HEK293 (cell line): ENCODE measurements at regions not wholly inside any gene's neighbourhood (a gene's known extent, or its start where the extent isn't known, plus 50 kb on each side); places are given as distances from the start of the nearest gene placed in this dataset.

Experiments used
- CTCF ChIA-PET: fragments of 350-600 bp; formaldehyde crosslinking; extraction: SDS; loops from one replicate; lab custom pipeline; 2021; ENCODE audit warnings: antibody characterized with exemption; lab: Yijun Ruan, JAX
- POLR2A ChIA-PET: fragments of 300-600 bp; formaldehyde crosslinking; extraction: SDS; loops from one replicate; lab custom pipeline; 2020; ENCODE audit warnings: antibody characterized with exemption, inconsistent platforms; lab: Yijun Ruan, JAX
- H3K27ac ChIP-seq: fragments of 200-500 bp; sonication (Bioruptor generic); 2 replicates; pipeline ENCODE4 v1.5.1; 2014; ENCODE audit warnings: low read depth, low read length, control low read depth, inconsistent platforms; ENCODE audit errors: extremely low read depth
- H3K36me3 ChIP-seq, 2 experiments: fragments of 200-500 bp in 1 of 2; sonication (Bioruptor generic) in 1 of 2; 1 replicate in 1 of 2; 2 replicates in 1 of 2; pipeline ENCODE4 v1.5.1; 2014 to 2017; ENCODE audit warnings: inconsistent platforms in 2 of 2, low read length in 2 of 2; ENCODE audit not compliant: control insufficient read depth in 2 of 2, insufficient read depth in 1 of 2
- H3K4me1 ChIP-seq: fragments of 200-500 bp; sonication (Bioruptor generic); 2 replicates; pipeline ENCODE4 v1.5.1; 2014; ENCODE audit warnings: mild to moderate bottlenecking, low read length, inconsistent platforms; ENCODE audit not compliant: control insufficient read depth, insufficient read depth
- H3K4me3 ChIP-seq: 2 replicates; pipeline ENCODE4 v1.5.1; 2011; ENCODE audit warnings: low read depth, mild to moderate bottlenecking, control low read depth, low read length, moderate library complexity
- H3K9me3 ChIP-seq: fragments of 200-500 bp; sonication (Bioruptor generic); 2 replicates; pipeline ENCODE4 v1.5.1; 2014; ENCODE audit warnings: low read depth, low read length, inconsistent platforms; ENCODE audit not compliant: control insufficient read depth, insufficient read depth
- AEBP2 ChIP-seq: fragments of 450-650 bp; formaldehyde crosslinking; IDR thresholded peaks from 2 replicates; pipeline ENCODE4 v1.5.1; 2016; ENCODE audit warnings: missing biosample characterization, missing genetic modification characterization, borderline replicate concordance
- EGR2 ChIP-seq: fragments of 450-650 bp; formaldehyde crosslinking; IDR thresholded peaks from 2 replicates; pipeline ENCODE4 v1.5.1; 2016; ENCODE audit warnings: low read depth, missing biosample characterization, missing genetic modification characterization
- GLI2 ChIP-seq: fragments of 450-650 bp; formaldehyde crosslinking; IDR thresholded peaks from 2 replicates; pipeline ENCODE4; 2017; ENCODE audit warnings: missing biosample characterization, missing genetic modification characterization, low read depth, borderline replicate concordance
- GLIS2 ChIP-seq: fragments of 450-650 bp; formaldehyde crosslinking; IDR thresholded peaks from 2 replicates; pipeline ENCODE4 v1.5.1; 2016; ENCODE audit warnings: missing biosample characterization, missing genetic modification characterization
- SCRT2 ChIP-seq: fragments of 450-650 bp; formaldehyde crosslinking; IDR thresholded peaks from 2 replicates; pipeline ENCODE4 v1.5.1; 2016; ENCODE audit warnings: missing biosample characterization, missing genetic modification characterization
- SP3 ChIP-seq: fragments of 450-650 bp; formaldehyde crosslinking; IDR thresholded peaks from 2 replicates; pipeline ENCODE4 v1.5.1; 2016; ENCODE audit warnings: missing biosample characterization, missing genetic modification characterization
- SP7 ChIP-seq: fragments of 450-650 bp; formaldehyde crosslinking; IDR thresholded peaks from 2 replicates; pipeline ENCODE4 v1.5.1; 2016; ENCODE audit warnings: missing biosample characterization, missing genetic modification characterization
- ZBTB11 ChIP-seq: fragments of 450-650 bp; formaldehyde crosslinking; conservative IDR thresholded peaks from 2 replicates; pipeline ENCODE4 v1.5.1; 2016; ENCODE audit warnings: low read depth, missing biosample characterization, missing genetic modification characterization
- ZBTB26 ChIP-seq: fragments of 450-650 bp; formaldehyde crosslinking; optimal IDR thresholded peaks from 2 replicates; pipeline ENCODE3; 2016; ENCODE audit warnings: missing biosample characterization, mild to moderate bottlenecking, missing genetic modification characterization
- ZBTB48 ChIP-seq: fragments of 450-650 bp; formaldehyde crosslinking; IDR thresholded peaks from 2 replicates; pipeline ENCODE4 v1.5.1; 2016; ENCODE audit warnings: missing biosample characterization, missing genetic modification characterization
- ZNF112 ChIP-seq: fragments of 450-650 bp; formaldehyde crosslinking; IDR thresholded peaks from 2 replicates; pipeline ENCODE4 v1.5.0; 2017; ENCODE audit warnings: missing biosample characterization, missing genetic modification characterization
- ZNF132 ChIP-seq: fragments of 450-650 bp; formaldehyde crosslinking; IDR thresholded peaks from 2 replicates; pipeline ENCODE4 v1.5.1; 2017; ENCODE audit warnings: missing biosample characterization, missing genetic modification characterization, borderline replicate concordance
- ZNF140 ChIP-seq: fragments of 450-650 bp; formaldehyde crosslinking; IDR thresholded peaks from 2 replicates; pipeline ENCODE4 v1.5.1; 2016; ENCODE audit warnings: missing biosample characterization, missing genetic modification characterization
- ZNF248 ChIP-seq: fragments of 450-650 bp; formaldehyde crosslinking; IDR thresholded peaks from 2 replicates; pipeline ENCODE4 v1.5.1; 2017; ENCODE audit warnings: missing biosample characterization, missing genetic modification characterization
- ZNF266 ChIP-seq: fragments of 450-650 bp; formaldehyde crosslinking; IDR thresholded peaks from 2 replicates; pipeline ENCODE4 v1.5.1; 2016; ENCODE audit warnings: missing biosample characterization, missing genetic modification characterization, low read depth
- ZNF362 ChIP-seq: fragments of 450-650 bp; formaldehyde crosslinking; IDR thresholded peaks from 2 replicates; pipeline ENCODE4 v1.5.1; 2016; ENCODE audit warnings: missing biosample characterization, missing genetic modification characterization
- ZNF391 ChIP-seq: fragments of 450-650 bp; formaldehyde crosslinking; IDR thresholded peaks from 2 replicates; pipeline ENCODE4 v1.5.1; 2016; ENCODE audit warnings: low read depth, missing biosample characterization, missing genetic modification characterization, borderline replicate concordance
- ZNF433 ChIP-seq: fragments of 450-650 bp; formaldehyde crosslinking; IDR thresholded peaks from 2 replicates; pipeline ENCODE4 v1.5.1; 2016; ENCODE audit warnings: missing biosample characterization, missing genetic modification characterization, low read depth
- ZNF488 ChIP-seq: fragments of 450-650 bp; formaldehyde crosslinking; IDR thresholded peaks from 2 replicates; pipeline ENCODE4 v1.5.1; 2016; ENCODE audit warnings: missing biosample characterization, missing genetic modification characterization
- ZNF514 ChIP-seq: fragments of 450-650 bp; formaldehyde crosslinking; IDR thresholded peaks from 2 replicates; pipeline ENCODE4 v1.5.1; 2016; ENCODE audit warnings: missing biosample characterization, missing genetic modification characterization
- ZNF626 ChIP-seq: fragments of 450-650 bp; sonication (Bioruptor Pico); formaldehyde crosslinking; IDR thresholded peaks from 2 replicates; pipeline ENCODE4 v1.5.1; 2018; ENCODE audit warnings: missing biosample characterization, missing genetic modification characterization, inconsistent platforms
- ZNF629 ChIP-seq: fragments of 450-650 bp; formaldehyde crosslinking; IDR thresholded peaks from 2 replicates; pipeline ENCODE4 v1.5.1; 2017; ENCODE audit warnings: missing biosample characterization, missing genetic modification characterization
- ZNF664 ChIP-seq: fragments of 450-650 bp; formaldehyde crosslinking; IDR thresholded peaks from 2 replicates; pipeline ENCODE4 v1.5.1; 2016; ENCODE audit warnings: missing biosample characterization, missing genetic modification characterization
- ZNF785 ChIP-seq: fragments of 450-650 bp; formaldehyde crosslinking; IDR thresholded peaks from 2 replicates; pipeline ENCODE4 v1.5.1; 2016; ENCODE audit warnings: missing biosample characterization, missing genetic modification characterization
- ZNF837 ChIP-seq: fragments of 450-650 bp; formaldehyde crosslinking; IDR thresholded peaks from 2 replicates; pipeline ENCODE4 v1.5.1; 2016; ENCODE audit warnings: missing biosample characterization, missing genetic modification characterization

- no peak for TF ChIP-seq ZNF112 (tag by site-specific recombination)
- TF ChIP-seq ZNF391 (tag by site-specific recombination), result no peak
- no peak for TF ChIP-seq ZNF248 (tag by site-specific recombination)
- no peak for TF ChIP-seq ZBTB48 (tag by site-specific recombination)
- no peak for TF ChIP-seq ZNF266 (tag by site-specific recombination)
- no peak for TF ChIP-seq ZNF433
- no peak for TF ChIP-seq ZNF629
- TF ChIP-seq ZBTB11 (tag by site-specific recombination), result no peak
- TF ChIP-seq AEBP2 (tag by site-specific recombination), result no peak
- no peak for TF ChIP-seq SP7 (tag by site-specific recombination)
- TF ChIP-seq, all 188 proteins: peak for 0
These were observed 213.4 kb upstream of the NANOGP8 start (continued) for GRCh38 chr15:35298509-35298908.

GRCh38 chr15:35293353-35294130 is 208.4 kb upstream of the NANOGP8 start:
- no peak overlapping the region for H3K27ac ChIP-seq
- H3K9me3 ChIP-seq, result no peaks in the 10 kb centered on the region
- H3K4me1 ChIP-seq, result no peaks in the 10 kb centered on the region
- TF ChIP-seq ZBTB48 (tag by site-specific recombination), result no peak
- peak; percentile 37; the same call in 1 of the 2 replicates for TF ChIP-seq SP7 (tag by site-specific recombination)
- TF ChIP-seq ZNF140 (tag by site-specific recombination), result no peak
- H3K4me3 ChIP-seq, result no peak overlapping the region
- ChIA-PET CTCF (interaction anchor here (0.6 to 9.5 kb wide), 4 partner anchors 19 to 1384 kb away, joined by 3 to 125 read pairs (median 4); no protein-coding TSS in a partner anchor), POLR2A (no interaction called here)
- H3K36me3 ChIP-seq, result no peaks in the 10 kb centered on the region

- ChIA-PET CTCF (interaction anchor here (0.5 to 9.5 kb wide), 6 partner anchors 19 to 296 kb away, joined by 4 to 125 read pairs (median 6); no protein-coding TSS in a partner anchor), POLR2A (no interaction called here)
- TF ChIP-seq SCRT2 (tag by site-specific recombination) (no peak), EGR2 (tag by site-specific recombination) (no peak), SP3 (no peak), ZNF626 (tag by site-specific recombination) (no peak), GLI2 (tag by site-specific recombination) (no peak), ZNF664 (tag by site-specific recombination) (no peak), GLIS2 (tag by site-specific recombination) (no peak), ZNF488 (tag by site-specific recombination) (no peak), ZNF362 (tag by site-specific recombination) (no peak), ZBTB26 (tag by site-specific recombination) (no peak), ZNF785 (tag by site-specific recombination) (no peak), ZNF514 (tag by site-specific recombination) (no peak), ZNF132 (tag by site-specific recombination) (no peak), ZNF837 (no peak), ZNF433 (no peak)
- TF ChIP-seq, all 188 proteins: peak for 0
- H3K4me3 ChIP-seq, result no peak overlapping the region
- no peak overlapping the region for H3K27ac ChIP-seq
- no peaks in the 10 kb centered on the region for H3K9me3 ChIP-seq
- H3K36me3 ChIP-seq, result no peaks in the 10 kb centered on the region
- no peaks in the 10 kb centered on the region for H3K4me1 ChIP-seq
These were observed 205.2 kb upstream of the NANOGP8 start for GRCh38 chr15:35290301-35290721.
